ENCODE measurements at regions not wholly inside any gene's neighbourhood (a gene's known extent, or its start where the extent isn't known, plus 50 kb on each side); places are given as distances from the start of the nearest gene placed in this dataset.
"Not testable (repeated sequence)": the region's sequence is repeated elsewhere in the genome, so short reads cannot be mapped to it uniquely, and the experiment has no call there.

DNA sequence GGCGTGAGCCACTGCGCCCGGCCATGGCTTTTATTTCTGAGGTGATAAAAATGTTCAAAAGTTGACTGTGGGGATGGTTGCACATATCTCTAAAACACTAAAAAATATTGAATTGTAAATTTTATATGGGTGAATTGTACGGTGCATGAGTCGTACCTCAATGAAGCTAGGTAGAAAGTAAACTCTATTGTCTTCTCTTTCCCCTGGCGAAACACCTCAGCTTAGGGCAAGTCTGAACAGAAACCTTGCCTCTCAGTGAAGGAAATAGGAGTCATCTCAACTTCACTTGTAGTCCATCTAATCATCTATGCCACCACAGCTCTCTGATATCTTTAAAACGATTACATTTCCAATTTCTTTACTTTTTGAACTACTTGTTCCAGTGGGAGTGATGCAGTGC, 309.6 kb downstream of the SPATA31A1 start:
- H3K4me3 Mint-ChIP-seq; H3K27ac Mint-ChIP-seq; H3K27me3 Mint-ChIP-seq (ENCODE audit: low read depth); H3K4me1 Mint-ChIP-seq; H3K9me3 Mint-ChIP-seq; H3K36me3 Mint-ChIP-seq (ENCODE audit: low read depth): not testable (repeated sequence)

DNA sequence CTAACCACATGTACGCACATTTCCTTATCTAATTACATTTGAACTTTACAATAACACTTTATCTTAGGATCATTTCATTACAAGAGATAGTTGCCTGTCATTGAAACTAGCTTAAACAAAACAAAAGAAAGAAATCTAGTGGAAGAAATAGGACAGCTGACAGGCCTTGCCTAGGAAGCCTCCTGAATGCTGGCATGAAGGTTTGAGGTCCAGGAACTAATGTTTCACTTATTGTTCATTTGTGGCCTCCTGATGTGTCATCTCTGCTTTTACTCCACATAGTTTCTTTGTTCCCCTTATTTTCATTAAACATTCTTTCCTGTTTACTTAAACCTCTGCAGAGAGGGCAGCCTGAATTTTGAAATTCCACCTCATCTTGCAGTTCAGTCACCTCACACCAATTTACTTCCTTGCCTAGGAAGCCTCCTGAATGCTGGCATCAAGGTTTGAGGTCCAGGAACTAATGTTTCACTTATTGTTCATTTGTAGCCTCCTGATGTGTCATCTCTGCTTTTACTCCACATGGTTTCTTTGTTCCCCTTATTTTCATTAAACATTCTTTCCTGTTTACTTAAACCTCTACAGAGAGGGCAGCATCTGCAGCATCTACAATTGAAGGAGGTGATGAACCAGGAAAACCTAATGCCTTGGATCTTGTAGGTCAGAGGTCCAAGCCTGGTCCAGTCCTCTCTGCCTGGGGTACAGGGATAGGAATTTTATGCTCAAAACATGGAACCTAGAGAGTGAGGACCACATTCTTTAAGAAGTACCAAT, 319.2 kb downstream of the SPATA31A1 start:
- not testable (repeated sequence) for H3K27ac Mint-ChIP-seq; H3K4me1 Mint-ChIP-seq; H3K9me3 Mint-ChIP-seq; H3K27me3 Mint-ChIP-seq (ENCODE audit: low read depth); H3K36me3 Mint-ChIP-seq (ENCODE audit: low read depth); H3K4me3 Mint-ChIP-seq

DNA sequence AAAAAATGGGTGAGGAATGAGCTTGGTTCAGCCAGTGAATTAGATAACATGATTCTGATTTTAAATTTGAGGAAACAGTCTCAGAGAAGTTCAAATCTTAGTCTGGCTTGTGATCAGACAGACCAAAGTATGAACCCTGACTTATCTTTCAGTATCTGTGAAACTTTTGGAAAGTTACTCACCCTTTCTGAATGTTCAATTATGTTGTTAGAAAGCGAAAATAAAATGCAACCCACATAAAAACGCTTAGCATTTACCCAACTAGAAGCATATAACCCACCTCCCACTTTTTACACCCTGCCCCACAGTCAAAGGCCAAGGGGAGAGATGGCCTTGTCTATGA, 319.7 kb downstream of the SPATA31A1 start:
- H3K9me3 Mint-ChIP-seq; H3K4me3 Mint-ChIP-seq; H3K36me3 Mint-ChIP-seq (ENCODE audit: low read depth); H3K27me3 Mint-ChIP-seq (ENCODE audit: low read depth); H3K4me1 Mint-ChIP-seq; H3K27ac Mint-ChIP-seq: not testable (repeated sequence)

DNA sequence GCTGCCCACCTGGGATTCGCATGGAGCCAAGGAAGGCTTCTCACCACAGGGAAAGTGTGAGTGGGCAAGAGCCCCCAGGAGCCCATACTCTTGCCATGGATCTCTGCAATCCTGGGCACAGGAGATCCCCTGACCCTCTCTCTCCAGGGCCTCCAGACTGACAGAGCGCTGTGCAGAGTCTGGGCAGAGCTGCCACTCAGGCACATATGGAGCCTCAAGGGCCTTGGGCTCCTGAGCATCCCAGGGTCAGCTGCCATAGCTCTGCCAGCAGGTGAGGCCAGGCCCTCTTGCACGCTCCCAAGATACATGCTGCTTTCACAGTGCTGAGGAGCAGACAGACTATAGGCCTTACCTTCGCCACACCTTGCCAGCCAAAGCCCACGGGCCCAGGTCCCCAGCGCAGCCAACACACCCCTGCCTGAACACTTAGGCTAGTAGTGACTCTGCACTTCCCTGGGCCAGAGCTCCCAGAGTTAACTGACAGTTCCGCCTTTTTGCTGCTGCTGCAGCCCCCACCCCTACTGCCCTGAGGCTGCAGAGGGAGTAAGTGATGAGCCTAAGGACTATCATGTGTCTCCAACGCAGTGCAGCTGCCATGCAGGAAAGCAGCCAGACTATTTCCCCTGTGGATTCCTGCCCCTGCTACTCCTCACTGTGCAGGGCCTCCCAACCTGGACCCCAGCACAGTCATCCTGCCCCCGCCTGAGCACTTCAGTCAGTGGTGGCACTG, 323.2 kb downstream of the SPATA31A1 start:
- not testable (repeated sequence) for H3K27ac Mint-ChIP-seq; H3K9me3 Mint-ChIP-seq; H3K27me3 Mint-ChIP-seq (ENCODE audit: low read depth); H3K4me3 Mint-ChIP-seq; H3K4me1 Mint-ChIP-seq; H3K36me3 Mint-ChIP-seq (ENCODE audit: low read depth)

DNA sequence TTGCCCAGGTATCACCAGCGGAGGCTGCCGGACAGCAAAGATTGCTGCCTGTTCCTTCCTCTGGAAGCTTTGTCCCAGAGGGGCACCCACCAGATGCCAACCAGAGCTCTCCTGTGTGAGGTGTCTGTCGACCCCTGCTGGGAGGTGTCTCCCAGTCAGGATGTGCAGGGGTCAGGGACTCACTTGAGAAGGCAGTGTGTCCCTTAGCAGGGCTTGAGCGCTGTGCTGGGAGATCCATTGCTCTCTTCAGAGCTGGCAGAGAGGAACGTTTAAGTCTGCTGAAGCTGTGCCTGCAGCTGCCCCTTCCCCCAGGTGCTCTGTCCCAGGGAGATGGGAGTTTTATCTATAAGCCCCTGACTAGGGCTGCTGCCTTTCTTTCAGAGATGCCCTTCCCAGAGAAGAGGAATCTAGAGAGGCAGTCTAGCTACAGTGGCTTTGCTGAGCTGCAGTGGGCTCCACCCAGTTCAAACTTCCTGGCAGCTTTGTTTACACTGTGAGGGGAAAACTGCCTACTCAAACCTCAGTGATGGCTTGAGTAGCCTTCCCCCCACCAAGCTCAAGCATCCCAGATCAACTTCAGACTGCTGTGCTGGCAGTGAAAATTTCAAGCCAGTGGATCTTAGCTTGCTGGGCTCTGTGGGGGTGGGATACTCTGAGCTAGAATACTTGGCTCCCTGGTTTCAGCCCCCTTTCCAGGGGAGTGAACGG, 325.4 kb downstream of the SPATA31A1 start:
- not testable (repeated sequence) for H3K36me3 Mint-ChIP-seq (ENCODE audit: low read depth); H3K4me3 Mint-ChIP-seq; H3K27ac Mint-ChIP-seq; H3K9me3 Mint-ChIP-seq; H3K4me1 Mint-ChIP-seq; H3K27me3 Mint-ChIP-seq (ENCODE audit: low read depth)

DNA sequence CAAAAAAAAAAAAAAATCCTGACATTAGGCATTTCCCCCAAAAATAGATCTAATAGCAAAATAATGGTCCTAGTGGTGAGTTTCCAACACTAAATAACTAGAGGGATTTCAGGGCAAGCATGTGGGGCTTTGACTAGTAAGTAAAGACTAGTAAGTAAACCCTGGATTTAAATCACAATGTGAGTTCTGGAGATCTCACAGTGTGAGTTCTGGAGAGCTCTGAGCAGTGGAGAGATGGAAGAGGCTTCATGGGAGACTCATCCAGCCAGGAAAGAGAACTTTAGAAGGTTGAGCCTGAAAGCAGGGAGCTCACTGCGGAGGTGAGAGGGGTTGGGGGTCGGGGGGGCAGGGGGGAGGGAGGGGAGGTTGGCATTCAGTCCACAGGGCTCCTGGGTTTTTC, 373.4 kb downstream of the SPATA31A1 start:
- not testable (repeated sequence) for H3K36me3 Mint-ChIP-seq (ENCODE audit: low read depth); H3K9me3 Mint-ChIP-seq; H3K27me3 Mint-ChIP-seq (ENCODE audit: low read depth); H3K4me1 Mint-ChIP-seq; H3K27ac Mint-ChIP-seq; H3K4me3 Mint-ChIP-seq

DNA sequence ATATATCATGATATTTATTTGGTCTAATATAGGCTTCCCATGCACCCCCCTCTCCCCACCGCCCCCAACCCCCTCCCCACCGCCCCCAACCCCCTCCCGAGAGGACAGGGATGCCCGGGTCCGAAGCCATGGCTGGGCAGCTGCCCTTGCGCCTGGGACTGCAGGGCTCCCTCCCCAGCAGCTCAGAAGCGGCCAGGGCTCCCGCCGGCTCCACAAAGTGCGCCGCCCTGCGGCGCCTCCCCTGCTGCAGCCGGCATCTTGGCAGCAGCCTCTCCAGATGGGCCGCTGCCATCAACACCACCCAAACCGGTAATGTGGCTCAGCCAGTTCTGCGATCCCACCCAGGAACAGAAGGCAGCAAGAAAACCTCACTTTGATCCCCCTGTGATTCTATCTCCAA, 389.4 kb downstream of the SPATA31A1 start:
- H3K27me3 Mint-ChIP-seq (ENCODE audit: low read depth); H3K36me3 Mint-ChIP-seq (ENCODE audit: low read depth); H3K4me3 Mint-ChIP-seq; H3K4me1 Mint-ChIP-seq; H3K9me3 Mint-ChIP-seq; H3K27ac Mint-ChIP-seq: not testable (repeated sequence)

DNA sequence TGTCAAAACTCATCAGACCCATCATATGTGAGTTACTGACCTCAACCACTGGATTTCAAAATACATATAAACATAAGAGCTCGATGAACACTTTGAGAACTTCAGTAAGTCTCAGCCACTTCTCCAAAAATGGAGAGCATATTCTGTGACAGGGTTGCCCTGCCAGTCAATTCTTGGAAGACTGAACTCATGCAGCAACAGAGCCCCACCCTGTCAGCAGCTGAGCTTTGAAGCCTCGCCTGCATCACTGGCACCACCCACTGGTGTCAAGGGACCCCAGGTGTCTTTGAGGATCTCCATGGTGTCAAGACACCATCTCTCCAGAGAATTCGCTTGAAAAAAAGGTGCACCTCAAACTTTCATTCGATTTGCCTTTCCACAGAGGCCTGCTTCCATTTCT, 420.1 kb downstream of the SPATA31A1 start:
- H3K4me1 Mint-ChIP-seq; H3K27ac Mint-ChIP-seq; H3K4me3 Mint-ChIP-seq; H3K27me3 Mint-ChIP-seq (ENCODE audit: low read depth); H3K9me3 Mint-ChIP-seq; H3K36me3 Mint-ChIP-seq (ENCODE audit: low read depth): not testable (repeated sequence)

DNA sequence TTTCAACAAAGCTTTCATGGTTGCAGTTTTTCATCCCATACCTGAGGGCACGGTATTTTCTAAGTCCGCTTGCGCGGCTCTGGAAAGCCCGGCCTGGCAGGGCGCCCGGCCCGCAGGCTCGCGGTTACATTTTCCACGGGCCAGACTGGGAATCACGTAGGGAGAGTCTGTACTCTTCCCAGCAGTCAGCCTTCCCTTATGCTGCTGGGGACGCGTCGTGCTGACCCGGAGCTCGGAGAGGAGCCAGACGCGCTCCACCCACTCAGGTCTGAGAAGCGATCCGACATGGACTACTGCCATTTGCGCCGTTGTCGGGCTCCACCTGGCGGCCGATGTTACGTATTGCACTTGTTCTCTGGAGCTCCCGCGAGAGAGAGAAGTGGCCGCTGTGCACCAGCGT, 435.9 kb downstream of the SPATA31A1 start:
- not testable (repeated sequence) for H3K9me3 Mint-ChIP-seq; H3K27ac Mint-ChIP-seq; H3K4me1 Mint-ChIP-seq; H3K27me3 Mint-ChIP-seq (ENCODE audit: low read depth); H3K36me3 Mint-ChIP-seq (ENCODE audit: low read depth); H3K4me3 Mint-ChIP-seq
- TF ChIP-seq, protein P1, sequence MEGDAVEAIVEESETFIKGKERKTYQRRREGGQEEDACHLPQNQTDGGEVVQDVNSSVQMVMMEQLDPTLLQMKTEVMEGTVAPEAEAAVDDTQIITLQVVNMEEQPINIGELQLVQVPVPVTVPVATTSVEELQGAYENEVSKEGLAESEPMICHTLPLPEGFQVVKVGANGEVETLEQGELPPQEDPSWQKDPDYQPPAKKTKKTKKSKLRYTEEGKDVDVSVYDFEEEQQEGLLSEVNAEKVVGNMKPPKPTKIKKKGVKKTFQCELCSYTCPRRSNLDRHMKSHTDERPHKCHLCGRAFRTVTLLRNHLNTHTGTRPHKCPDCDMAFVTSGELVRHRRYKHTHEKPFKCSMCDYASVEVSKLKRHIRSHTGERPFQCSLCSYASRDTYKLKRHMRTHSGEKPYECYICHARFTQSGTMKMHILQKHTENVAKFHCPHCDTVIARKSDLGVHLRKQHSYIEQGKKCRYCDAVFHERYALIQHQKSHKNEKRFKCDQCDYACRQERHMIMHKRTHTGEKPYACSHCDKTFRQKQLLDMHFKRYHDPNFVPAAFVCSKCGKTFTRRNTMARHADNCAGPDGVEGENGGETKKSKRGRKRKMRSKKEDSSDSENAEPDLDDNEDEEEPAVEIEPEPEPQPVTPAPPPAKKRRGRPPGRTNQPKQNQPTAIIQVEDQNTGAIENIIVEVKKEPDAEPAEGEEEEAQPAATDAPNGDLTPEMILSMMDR (IDR thresholded peaks at IDR 0.05; ENCODE audit: unreplicated experiment in 3 of 3): peak in 1 of 3 experiments; percentile 21

DNA sequence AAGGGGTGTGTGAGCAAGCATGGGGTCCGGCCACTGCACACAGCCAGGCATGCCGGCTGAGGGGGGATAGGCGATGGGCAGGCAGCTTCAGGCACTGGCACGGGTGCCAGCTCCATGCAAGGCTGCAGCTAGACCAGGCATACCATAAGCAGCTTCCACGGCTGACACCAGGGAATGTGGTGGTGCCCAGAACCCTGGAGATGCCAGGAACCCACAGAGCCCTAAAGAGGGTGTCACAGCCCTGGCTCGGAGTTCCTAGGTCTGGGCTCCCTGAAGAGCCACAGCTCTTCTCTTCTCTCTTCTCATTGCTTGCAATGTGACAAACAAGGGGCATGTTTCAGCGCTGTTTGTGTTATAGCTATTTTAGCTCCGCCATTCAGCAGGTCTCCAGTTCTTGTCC, 442.5 kb downstream of the SPATA31A1 start:
- not testable (repeated sequence) for H3K9me3 Mint-ChIP-seq; H3K27ac Mint-ChIP-seq; H3K4me1 Mint-ChIP-seq; H3K27me3 Mint-ChIP-seq (ENCODE audit: low read depth); H3K4me3 Mint-ChIP-seq; H3K36me3 Mint-ChIP-seq (ENCODE audit: low read depth)

DNA sequence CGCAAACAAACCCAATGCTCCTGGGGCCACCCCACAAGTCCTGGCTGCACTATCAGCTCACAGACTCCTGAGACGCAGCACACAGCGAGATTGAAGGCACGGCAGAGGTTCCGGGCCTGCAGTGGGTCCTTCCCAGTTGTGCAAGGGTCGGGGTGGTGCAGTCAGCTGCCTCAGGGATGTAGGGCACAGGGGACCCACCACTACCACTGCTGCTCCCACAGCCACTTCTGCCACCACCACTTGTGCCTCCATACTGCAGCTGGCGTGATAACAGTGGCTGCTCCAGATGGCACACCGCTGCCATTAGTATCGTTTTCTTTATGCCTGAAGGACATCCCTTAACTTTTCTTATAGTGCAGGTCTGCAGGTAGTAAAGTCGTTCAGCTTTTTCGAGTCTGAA, 443.8 kb downstream of the SPATA31A1 start:
- H3K9me3 Mint-ChIP-seq; H3K4me3 Mint-ChIP-seq; H3K36me3 Mint-ChIP-seq (ENCODE audit: low read depth); H3K4me1 Mint-ChIP-seq; H3K27ac Mint-ChIP-seq; H3K27me3 Mint-ChIP-seq (ENCODE audit: low read depth): not testable (repeated sequence)

DNA sequence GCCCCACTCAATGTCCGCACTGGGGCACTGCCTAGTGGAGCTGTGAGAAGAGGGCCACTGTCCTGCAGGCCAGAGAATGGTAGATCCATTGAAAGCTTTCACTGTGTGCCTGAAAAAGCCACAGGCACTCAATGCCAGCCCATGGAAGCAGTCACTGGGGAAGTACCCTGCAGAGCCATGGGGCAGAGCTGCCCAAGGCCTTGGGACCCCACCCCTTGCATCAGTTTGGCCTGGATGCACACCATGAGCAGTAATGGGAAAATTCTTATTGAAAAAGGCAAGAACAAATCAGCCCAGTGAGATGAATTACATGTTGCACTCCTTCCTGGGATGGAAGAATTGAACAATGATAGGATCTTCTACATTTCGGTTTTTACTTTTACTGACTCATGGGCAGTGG, 447.1 kb downstream of the SPATA31A1 start:
- not testable (repeated sequence) for H3K27me3 Mint-ChIP-seq (ENCODE audit: low read depth); H3K27ac Mint-ChIP-seq; H3K36me3 Mint-ChIP-seq (ENCODE audit: low read depth); H3K4me3 Mint-ChIP-seq; H3K4me1 Mint-ChIP-seq; H3K9me3 Mint-ChIP-seq

DNA sequence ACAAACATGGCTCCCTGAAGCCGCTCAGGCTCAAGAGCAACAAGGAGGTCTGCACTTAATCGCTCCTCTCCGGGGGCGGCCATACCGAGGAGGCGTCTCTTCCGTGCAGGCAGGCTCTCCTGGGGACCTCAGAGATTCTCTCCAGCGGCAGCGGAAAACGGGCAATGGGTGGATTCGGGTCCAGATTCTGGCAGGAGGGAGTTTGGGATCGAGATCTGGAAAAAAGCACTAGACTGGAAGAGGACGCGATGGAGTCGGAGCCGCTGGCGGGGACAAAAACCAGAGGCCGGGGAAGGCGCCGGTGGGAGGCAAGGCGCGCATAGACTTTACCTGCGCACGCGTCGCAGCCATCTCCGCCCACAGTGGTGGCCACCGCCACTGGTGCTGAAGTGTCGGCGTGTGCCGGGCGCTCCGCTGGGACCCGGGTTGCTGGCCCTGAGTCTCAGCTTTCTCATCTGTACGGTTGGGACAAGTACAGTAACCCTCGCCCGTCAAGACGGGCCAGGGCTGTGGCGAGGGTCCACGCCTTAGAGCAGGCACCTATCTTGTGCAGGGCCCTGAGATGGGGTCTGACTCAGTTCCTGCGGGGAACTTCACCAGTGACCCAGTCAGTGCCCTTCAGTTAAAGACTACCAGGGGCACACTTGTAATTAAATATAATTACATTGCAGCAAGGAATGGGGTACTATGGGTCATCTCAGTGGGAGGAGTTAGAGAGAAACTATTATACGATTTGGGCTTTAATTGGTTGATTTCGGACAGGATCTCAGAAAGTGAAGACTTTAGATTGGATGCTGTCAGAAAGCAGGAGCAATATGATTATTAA, 454.1 kb downstream of the SPATA31A1 start:
- peak overlapping the region; percentile 99 to 100 (median 100) for H3K27ac Mint-ChIP-seq
- H3K36me3 Mint-ChIP-seq (ENCODE audit: low read depth); H3K9me3 Mint-ChIP-seq; H3K4me1 Mint-ChIP-seq; H3K27me3 Mint-ChIP-seq (ENCODE audit: low read depth): not testable (repeated sequence)
- H3K4me3 Mint-ChIP-seq: peak overlapping the region; percentile 98 to 99 (median 99)

DNA sequence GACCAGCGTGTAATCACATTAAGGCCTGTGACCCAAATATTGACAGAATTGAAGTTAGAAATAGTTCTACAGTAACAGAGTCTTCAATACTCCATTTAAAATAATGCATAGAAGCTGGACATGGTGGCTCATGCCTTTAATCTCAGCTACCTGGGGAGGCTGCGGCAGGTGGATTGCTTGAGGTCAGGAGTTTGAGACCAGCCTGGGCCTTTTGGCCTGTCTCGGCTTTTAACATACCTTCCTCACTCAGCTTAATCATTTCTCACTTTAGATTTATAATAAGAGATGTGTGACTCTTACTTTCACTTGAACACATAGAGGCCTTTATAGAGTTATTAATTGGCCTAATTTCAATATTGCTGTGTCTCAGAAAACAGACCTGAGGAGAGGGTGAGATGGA, 454.9 kb downstream of the SPATA31A1 start:
- H3K9me3 Mint-ChIP-seq; H3K36me3 Mint-ChIP-seq (ENCODE audit: low read depth); H3K27me3 Mint-ChIP-seq (ENCODE audit: low read depth); H3K4me1 Mint-ChIP-seq; H3K27ac Mint-ChIP-seq: not testable (repeated sequence)
- peak overlapping the region; percentile 29 to 58 (median 32) for H3K4me3 Mint-ChIP-seq

Data from nephron (organoid).